Vagina (tissue), 2 donors: ENCODE measurements at regions not wholly inside any gene's neighbourhood (a gene's known extent, or its start where the extent isn't known, plus 50 kb on each side); places are given as distances from the start of the nearest gene placed in this dataset.

Experiments
- CTCF ChIP-seq, 3 experiments: fragments of 450-650 bp in 2 of 3; fragments of 200-600 bp in 1 of 3; sonication (generic) in 1 of 3; IDR thresholded peaks; one replicate each; pipeline ENCODE4 v1.5.1; 2017 to 2019; ENCODE audit warnings: antibody characterized with exemption in 3 of 3, mild to moderate bottlenecking in 2 of 3, moderate library complexity in 2 of 3
- POLR2A ChIP-seq, 2 donors: fragments of 450-650 bp; IDR thresholded peaks; one replicate each; pipeline ENCODE4 v1.6.1; 2017; ENCODE audit warnings: antibody characterized with exemption in 2 of 2, mild to moderate bottlenecking in 2 of 2, moderate library complexity in 2 of 2

- TF ChIP-seq CTCF (IDR thresholded peaks at IDR 0.05) (no peak), POLR2A (IDR thresholded peaks at IDR 0.05) (no peak)
These were observed 156.6 kb upstream of the HCRTR2 start for GRCh38 chr6:55017555-55018300.
